ENCODE measurements at regions not wholly inside any gene's neighbourhood (a gene's known extent, or its start where the extent isn't known, plus 50 kb on each side); places are given as distances from the start of the nearest gene placed in this dataset.
"Not testable (repeated sequence)": the region's sequence is repeated elsewhere in the genome, so short reads cannot be mapped to it uniquely, and the experiment has no call there.

DNA sequence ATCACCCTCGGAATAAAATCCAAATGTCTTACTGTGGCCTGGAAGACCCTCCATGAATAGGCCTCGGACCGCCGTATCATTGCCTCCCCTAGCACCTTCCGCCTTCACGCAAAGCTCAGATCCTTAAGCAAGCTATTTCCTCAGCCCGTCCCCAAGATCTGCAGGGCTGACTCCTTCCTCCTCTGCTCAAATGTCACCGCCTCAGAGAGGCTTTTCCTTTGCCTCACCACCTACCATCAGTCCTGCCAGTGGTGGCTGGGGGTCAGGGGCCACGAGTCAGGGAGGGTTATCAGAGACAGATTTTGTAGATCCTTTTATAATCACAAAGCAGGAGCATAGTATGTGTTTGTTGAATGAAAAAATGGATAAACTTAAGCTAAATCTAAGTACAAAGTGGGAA lies 74.4 kb upstream of the KIF2A start:
- no peak overlapping the region for H3K4me3 ChIP-seq (replicated peaks; ENCODE audit: low read depth, low read length)
- TF ChIP-seq, protein P1, sequence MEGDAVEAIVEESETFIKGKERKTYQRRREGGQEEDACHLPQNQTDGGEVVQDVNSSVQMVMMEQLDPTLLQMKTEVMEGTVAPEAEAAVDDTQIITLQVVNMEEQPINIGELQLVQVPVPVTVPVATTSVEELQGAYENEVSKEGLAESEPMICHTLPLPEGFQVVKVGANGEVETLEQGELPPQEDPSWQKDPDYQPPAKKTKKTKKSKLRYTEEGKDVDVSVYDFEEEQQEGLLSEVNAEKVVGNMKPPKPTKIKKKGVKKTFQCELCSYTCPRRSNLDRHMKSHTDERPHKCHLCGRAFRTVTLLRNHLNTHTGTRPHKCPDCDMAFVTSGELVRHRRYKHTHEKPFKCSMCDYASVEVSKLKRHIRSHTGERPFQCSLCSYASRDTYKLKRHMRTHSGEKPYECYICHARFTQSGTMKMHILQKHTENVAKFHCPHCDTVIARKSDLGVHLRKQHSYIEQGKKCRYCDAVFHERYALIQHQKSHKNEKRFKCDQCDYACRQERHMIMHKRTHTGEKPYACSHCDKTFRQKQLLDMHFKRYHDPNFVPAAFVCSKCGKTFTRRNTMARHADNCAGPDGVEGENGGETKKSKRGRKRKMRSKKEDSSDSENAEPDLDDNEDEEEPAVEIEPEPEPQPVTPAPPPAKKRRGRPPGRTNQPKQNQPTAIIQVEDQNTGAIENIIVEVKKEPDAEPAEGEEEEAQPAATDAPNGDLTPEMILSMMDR (IDR thresholded peaks at IDR 0.05; ENCODE audit: low read length, missing control alignments), result no peak
- no peak for DNase-seq (ENCODE audit: low read depth)

DNA sequence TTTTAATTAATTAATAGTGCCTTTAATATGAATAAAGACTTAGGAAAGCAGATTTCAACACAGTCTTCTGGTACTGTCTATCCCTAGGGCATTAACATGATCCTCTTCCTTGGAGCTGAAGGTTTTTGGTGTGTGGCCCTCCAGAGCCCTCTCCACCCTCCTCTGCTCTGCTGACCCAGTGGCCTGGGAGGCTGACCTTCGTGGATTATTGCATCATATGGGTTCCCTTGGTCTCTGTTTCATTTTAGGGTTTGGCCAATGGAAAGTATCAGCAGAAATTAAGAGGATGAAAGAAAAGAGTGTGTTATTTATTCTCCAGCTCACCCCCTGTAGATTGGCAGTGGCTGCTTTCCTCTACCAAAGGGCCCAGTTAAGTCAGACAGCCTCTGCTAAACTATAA lies 73.8 kb upstream of the KIF2A start:
- H3K4me3 ChIP-seq (replicated peaks; ENCODE audit: low read depth, low read length); DNase-seq (ENCODE audit: low read depth): not testable (repeated sequence)

DNA sequence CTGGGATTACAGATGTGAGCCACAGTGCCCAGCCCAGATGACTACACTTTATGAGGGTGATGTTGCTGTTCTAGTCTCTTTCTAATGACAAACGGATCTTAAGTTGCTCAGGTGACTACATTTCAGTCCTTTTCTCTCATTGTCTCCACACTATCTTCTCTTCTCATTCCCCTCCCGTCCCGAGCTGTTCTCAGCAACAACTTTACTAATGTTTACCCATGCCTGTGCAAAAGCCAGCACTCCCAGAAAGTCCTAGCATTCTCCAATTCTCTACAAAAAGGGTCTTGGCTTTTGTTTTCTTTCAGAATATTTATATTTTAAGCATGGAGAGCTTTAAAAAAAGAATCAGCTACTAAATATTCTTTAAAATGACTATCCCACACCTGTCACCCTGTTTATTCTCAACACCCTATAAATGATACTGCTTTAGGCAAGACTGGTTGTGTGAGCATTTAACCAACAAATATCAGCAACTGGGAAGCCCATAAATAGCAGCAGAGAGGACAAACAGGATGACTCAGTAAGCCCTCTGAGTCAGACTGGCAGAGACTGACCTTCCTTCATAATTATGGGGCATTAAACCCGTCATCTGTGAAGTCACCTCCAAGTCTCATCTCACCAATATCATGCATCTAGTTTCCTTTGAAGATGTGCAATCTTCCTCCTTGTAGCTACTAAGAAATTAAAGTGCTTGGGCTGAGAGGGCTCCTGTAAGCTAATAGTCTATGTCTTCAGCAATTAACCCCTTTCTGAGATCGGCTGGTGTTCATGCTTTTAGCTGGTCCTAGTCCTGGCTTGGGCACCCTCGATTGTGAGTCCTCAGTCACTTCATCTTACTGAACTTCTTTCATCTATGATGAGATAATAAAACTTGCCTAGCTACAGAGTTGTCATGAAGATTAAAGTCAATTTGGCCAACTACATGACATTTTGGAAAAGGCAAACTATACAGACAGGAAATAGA lies 72.6 kb upstream of the KIF2A start:
- not testable (repeated sequence) for H3K4me3 ChIP-seq (replicated peaks; ENCODE audit: low read depth, low read length)
- peak; percentile 47 for DNase-seq (ENCODE audit: low read depth)

DNA sequence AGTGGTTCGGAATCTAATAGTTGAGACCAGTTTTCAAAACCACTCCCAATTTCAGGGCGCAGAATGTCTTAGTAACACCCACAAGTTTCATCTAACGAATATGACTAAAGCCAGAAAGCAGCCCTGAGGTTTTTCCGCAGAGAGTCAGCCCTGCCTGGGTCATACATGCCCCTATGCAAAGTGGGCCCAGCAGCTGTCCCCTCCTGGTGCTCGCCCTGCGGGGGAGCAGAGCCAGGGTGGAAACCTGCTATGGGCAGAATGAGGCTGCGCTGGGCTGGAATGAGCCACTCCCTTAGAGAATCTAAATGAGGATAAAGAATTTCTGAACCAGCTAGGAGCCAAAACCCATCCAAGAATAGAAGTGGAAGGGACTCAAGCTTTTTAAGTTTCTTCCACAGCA lies 69.4 kb upstream of the KIF2A start:
- not testable (repeated sequence) for DNase-seq (ENCODE audit: low read depth); H3K4me3 ChIP-seq (replicated peaks; ENCODE audit: low read depth, low read length)

DNA sequence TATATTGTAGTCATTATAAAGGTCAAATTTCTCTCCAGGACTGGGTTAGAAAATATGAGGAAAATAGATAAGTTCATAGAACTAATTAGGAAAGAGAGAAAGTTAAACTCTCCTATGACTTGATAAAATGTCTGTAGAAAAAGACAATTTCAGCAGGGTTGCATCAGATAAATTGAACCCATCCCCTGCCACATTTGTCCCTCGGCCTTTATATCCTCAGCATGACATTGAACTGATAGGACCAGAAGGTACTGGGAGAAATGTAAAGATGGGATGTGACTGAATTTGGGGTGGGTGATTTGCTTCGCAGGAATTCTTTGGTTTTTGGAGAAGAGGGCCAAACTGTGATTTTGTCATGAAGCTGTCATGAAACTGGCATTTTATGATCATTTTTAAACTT lies 68.1 kb upstream of the KIF2A start:
- DNase-seq (ENCODE audit: low read depth); H3K4me3 ChIP-seq (replicated peaks; ENCODE audit: low read depth, low read length): not testable (repeated sequence)

DNA sequence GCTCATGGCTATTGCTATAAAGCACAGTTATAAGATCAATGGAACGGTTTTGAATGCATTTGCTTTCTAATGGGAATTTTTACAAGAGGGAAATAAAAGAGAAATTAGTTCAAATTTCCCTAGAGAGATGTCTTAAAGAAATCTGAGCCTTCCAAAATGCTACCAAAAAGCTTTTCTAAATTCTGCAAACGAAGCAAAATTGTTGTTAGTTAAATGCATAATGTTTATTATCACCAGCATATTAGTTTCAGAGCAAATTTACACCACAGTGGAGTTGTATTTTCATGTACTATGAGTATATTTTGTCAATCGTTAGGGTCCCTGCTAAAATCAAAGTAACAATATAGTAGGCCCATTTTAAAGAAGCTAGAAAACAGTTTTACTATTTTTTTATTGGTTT lies 67.4 kb upstream of the KIF2A start:
- H3K4me3 ChIP-seq (replicated peaks; ENCODE audit: low read depth, low read length); DNase-seq (ENCODE audit: low read depth): not testable (repeated sequence)

DNA sequence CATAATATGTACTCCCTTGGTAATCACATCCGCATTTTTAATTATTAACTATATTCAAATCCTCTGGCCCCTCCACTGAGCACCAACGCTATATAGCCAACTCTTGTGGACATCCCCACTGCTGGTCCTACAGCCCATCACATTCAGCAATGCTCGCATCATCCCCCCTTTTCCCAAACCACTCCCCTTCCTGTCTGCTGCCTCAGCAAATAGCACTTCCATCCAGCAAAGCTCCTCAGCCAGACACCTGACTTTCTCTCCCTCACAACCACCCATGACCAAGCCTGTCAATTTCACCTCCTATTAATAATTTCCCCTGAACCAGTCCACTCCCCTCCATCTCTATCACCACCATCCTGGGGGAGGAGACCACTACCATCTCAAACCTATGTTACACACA lies 65.5 kb upstream of the KIF2A start:
- not testable (repeated sequence) for DNase-seq (ENCODE audit: low read depth); H3K4me3 ChIP-seq (replicated peaks; ENCODE audit: low read depth, low read length)

GRCh38 chr5:62242000-62242399 lies 64.0 kb upstream of the KIF2A start:
- DNase-seq (ENCODE audit: low read depth); H3K4me3 ChIP-seq (replicated peaks; ENCODE audit: low read depth, low read length): not testable (repeated sequence)

DNA sequence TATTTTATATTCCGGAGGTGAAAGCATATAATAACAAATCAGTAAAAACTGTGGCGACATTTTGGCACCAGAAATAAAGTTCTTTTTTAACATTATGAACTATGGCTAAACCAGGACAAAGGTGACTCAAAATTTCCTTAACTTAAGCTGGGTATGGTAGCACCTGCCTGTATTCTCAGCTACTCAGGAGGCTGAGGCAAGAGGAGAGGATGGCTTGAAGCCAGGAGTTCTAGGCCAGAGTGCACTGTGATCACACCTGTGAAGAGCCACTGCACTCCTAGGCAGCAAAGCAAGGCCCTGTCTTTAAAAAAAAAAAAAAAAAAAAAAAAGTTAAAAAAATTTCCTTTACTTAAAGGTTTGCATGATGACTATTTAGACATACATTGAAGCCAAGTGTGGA lies 63.0 kb upstream of the KIF2A start:
- not testable (repeated sequence) for H3K4me3 ChIP-seq (replicated peaks; ENCODE audit: low read depth, low read length)

DNA sequence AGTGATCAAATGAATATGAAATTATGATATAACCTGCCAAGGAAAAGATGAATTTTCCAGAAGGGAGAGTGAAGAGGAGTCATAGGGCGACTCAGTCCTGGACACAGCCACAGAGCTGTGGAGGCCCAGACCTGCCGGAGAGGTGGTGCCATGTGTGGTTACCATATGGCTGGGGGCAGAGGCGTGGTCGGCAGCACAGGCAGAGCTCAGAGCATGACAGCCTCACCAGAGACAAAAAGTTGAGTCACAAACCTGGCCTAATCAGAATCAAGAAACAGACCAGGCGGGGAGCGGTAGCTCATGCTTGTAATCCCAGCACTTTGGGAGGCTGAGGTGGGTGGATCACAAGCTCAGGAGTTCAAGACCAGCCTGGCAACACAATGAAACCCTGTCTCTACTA lies 57.8 kb upstream of the KIF2A start:
- not testable (repeated sequence) for H3K4me3 ChIP-seq (replicated peaks; ENCODE audit: low read depth, low read length); DNase-seq (ENCODE audit: low read depth)

More for the DNA sequence above, 63.0 kb upstream of the KIF2A start:
- not testable (repeated sequence) for DNase-seq (ENCODE audit: low read depth)

GRCh38 chr5:62250085-62250484 lies 55.9 kb upstream of the KIF2A start:
- not testable (repeated sequence) for DNase-seq (ENCODE audit: low read depth); H3K4me3 ChIP-seq (replicated peaks; ENCODE audit: low read depth, low read length)

- not testable (repeated sequence) for H3K4me3 ChIP-seq (replicated peaks; ENCODE audit: low read depth, low read length); DNase-seq (ENCODE audit: low read depth)
Measured at GRCh38 chr5:62250919-62251318, 55.1 kb upstream of the KIF2A start.

- DNase-seq (ENCODE audit: low read depth); H3K4me3 ChIP-seq (replicated peaks; ENCODE audit: low read depth, low read length): not testable (repeated sequence)
Measured at GRCh38 chr5:62252519-62252918, 53.5 kb upstream of the KIF2A start.

GRCh38 chr5:62255551-62255950 lies 50.5 kb upstream of the KIF2A start:
- DNase-seq (ENCODE audit: low read depth), result not testable (repeated sequence)

More at GRCh38 chr5:62255551-62255950, 50.5 kb upstream of the KIF2A start:
- H3K4me3 ChIP-seq (replicated peaks; ENCODE audit: low read depth, low read length), result not testable (repeated sequence)
